ENCODE measurements at regions not wholly inside any gene's neighbourhood (a gene's known extent, or its start where the extent isn't known, plus 50 kb on each side); places are given as distances from the start of the nearest gene placed in this dataset.

DNA sequence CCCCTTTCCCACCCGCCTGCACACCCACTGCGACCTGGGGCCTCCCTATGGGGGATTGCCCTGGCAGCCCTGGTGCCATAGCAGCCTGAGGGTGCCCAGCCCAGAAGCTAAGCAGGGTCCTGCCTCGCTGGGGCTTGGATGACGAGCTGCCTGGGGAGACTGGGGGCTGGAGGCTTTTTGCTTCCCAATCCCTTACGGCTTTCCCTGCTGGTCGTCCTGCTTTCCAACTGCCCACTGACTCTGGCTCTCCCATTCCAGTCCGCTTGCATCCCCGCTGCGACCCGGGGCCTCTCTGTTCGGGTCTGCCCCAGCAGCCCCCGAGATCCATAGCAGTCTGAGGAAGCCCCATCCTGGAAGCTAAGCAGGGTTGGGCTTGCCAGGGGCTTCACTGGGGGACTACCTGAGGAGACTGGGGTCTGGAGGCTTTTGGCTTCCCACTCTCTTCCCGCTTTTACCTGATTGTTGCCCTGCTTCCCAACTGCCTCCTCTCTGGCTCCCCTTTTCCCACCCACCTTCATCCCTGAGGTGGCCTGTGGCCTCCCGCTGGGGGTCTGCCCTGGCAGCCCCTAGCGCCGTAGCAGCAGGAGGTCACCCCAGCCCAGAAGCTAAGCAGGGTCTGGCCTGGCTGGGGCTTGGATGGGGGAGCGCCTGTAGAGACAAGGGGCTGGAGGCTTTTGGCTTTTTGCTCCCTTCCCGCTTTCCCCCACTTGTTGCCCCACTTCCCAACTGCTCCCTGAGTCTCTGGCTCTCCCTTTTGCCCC is 2292.8 kb downstream of the TP53TG3F start:
- TF ChIP-seq, protein P1, sequence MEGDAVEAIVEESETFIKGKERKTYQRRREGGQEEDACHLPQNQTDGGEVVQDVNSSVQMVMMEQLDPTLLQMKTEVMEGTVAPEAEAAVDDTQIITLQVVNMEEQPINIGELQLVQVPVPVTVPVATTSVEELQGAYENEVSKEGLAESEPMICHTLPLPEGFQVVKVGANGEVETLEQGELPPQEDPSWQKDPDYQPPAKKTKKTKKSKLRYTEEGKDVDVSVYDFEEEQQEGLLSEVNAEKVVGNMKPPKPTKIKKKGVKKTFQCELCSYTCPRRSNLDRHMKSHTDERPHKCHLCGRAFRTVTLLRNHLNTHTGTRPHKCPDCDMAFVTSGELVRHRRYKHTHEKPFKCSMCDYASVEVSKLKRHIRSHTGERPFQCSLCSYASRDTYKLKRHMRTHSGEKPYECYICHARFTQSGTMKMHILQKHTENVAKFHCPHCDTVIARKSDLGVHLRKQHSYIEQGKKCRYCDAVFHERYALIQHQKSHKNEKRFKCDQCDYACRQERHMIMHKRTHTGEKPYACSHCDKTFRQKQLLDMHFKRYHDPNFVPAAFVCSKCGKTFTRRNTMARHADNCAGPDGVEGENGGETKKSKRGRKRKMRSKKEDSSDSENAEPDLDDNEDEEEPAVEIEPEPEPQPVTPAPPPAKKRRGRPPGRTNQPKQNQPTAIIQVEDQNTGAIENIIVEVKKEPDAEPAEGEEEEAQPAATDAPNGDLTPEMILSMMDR (IDR thresholded peaks at IDR 0.05) = no peak
- TF ChIP-seq, protein P2, sequence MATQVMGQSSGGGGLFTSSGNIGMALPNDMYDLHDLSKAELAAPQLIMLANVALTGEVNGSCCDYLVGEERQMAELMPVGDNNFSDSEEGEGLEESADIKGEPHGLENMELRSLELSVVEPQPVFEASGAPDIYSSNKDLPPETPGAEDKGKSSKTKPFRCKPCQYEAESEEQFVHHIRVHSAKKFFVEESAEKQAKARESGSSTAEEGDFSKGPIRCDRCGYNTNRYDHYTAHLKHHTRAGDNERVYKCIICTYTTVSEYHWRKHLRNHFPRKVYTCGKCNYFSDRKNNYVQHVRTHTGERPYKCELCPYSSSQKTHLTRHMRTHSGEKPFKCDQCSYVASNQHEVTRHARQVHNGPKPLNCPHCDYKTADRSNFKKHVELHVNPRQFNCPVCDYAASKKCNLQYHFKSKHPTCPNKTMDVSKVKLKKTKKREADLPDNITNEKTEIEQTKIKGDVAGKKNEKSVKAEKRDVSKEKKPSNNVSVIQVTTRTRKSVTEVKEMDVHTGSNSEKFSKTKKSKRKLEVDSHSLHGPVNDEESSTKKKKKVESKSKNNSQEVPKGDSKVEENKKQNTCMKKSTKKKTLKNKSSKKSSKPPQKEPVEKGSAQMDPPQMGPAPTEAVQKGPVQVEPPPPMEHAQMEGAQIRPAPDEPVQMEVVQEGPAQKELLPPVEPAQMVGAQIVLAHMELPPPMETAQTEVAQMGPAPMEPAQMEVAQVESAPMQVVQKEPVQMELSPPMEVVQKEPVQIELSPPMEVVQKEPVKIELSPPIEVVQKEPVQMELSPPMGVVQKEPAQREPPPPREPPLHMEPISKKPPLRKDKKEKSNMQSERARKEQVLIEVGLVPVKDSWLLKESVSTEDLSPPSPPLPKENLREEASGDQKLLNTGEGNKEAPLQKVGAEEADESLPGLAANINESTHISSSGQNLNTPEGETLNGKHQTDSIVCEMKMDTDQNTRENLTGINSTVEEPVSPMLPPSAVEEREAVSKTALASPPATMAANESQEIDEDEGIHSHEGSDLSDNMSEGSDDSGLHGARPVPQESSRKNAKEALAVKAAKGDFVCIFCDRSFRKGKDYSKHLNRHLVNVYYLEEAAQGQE (IDR thresholded peaks at IDR 0.05; ENCODE audit: insufficient read depth in 1 of 2, low read depth in 2 of 2, low read length in 1 of 2) = no peak
- TF ChIP-seq TCF7L2 (IDR thresholded peaks at IDR 0.05; ENCODE audit: low read depth, low read length) = no peak

Measured in Panc1 (cell line).